ENCODE measurements at regions not wholly inside any gene's neighbourhood (a gene's known extent, or its start where the extent isn't known, plus 50 kb on each side); places are given as distances from the start of the nearest gene placed in this dataset.

- no peak for TF ChIP-seq MAX (IDR thresholded peaks at IDR 0.05; ENCODE audit: low read depth, low read length)
- no peak for DNase-seq (ENCODE audit: low read depth)
- no peak overlapping the region for H3K4me3 ChIP-seq (ENCODE audit: low read depth, low read length)
Measured at GRCh38 chr6:100175814-100176310, 181.8 kb upstream of the MCHR2 start.

GRCh38 chr6:100173211-100173610 lies 179.2 kb upstream of the MCHR2 start:
- no peak for DNase-seq (ENCODE audit: low read depth)
- TF ChIP-seq MYC (IDR thresholded peaks at IDR 0.05; ENCODE audit: low read depth, low read length) (no peak), CTCF (IDR thresholded peaks at IDR 0.05; ENCODE audit: low read depth, low read length) (no peak), MAX (IDR thresholded peaks at IDR 0.05; ENCODE audit: low read depth, low read length) (no peak), POLR2A (IDR thresholded peaks at IDR 0.05; ENCODE audit: extremely low read depth, insufficient read length) (no peak)
- no peak overlapping the region for H3K4me3 ChIP-seq (ENCODE audit: low read depth, low read length)

- TF ChIP-seq MAX (IDR thresholded peaks at IDR 0.05; ENCODE audit: low read depth, low read length), result no peak
- no peak for TF ChIP-seq MYC (IDR thresholded peaks at IDR 0.05; ENCODE audit: low read depth, low read length)
- no peak for TF ChIP-seq CTCF (IDR thresholded peaks at IDR 0.05; ENCODE audit: low read depth, low read length)
- no peak for TF ChIP-seq POLR2A (IDR thresholded peaks at IDR 0.05; ENCODE audit: extremely low read depth, insufficient read length)
- H3K4me3 ChIP-seq (ENCODE audit: low read depth, low read length), result no peak overlapping the region
- no peak for DNase-seq (ENCODE audit: low read depth)
Measured at GRCh38 chr6:100172322-100172713, 178.3 kb upstream of the MCHR2 start.

- TF ChIP-seq CTCF (IDR thresholded peaks at IDR 0.05; ENCODE audit: low read depth, low read length) (no peak), POLR2A (IDR thresholded peaks at IDR 0.05; ENCODE audit: extremely low read depth, insufficient read length) (no peak), MAX (IDR thresholded peaks at IDR 0.05; ENCODE audit: low read depth, low read length) (peak; percentile 35; the same call in 1 of the 2 replicates)
- peak; percentile 74 for DNase-seq (ENCODE audit: low read depth)
- H3K4me3 ChIP-seq (ENCODE audit: low read depth, low read length), result no peak overlapping the region
Measured at GRCh38 chr6:100171533-100172321, 177.7 kb upstream of the MCHR2 start.

- no peak for DNase-seq (ENCODE audit: low read depth)
- no peak overlapping the region for H3K4me3 ChIP-seq (ENCODE audit: low read depth, low read length)
- TF ChIP-seq MYC (IDR thresholded peaks at IDR 0.05; ENCODE audit: low read depth, low read length), result no peak
Measured at GRCh38 chr6:100168148-100168547, 174.1 kb upstream of the MCHR2 start.

GRCh38 chr6:100167585-100167984 lies 173.6 kb upstream of the MCHR2 start:
- DNase-seq (ENCODE audit: low read depth), result no peak
- no peak for TF ChIP-seq CTCF (IDR thresholded peaks at IDR 0.05; ENCODE audit: low read depth, low read length)
- no peak for TF ChIP-seq POLR2A (IDR thresholded peaks at IDR 0.05; ENCODE audit: extremely low read depth, insufficient read length)
- no peak for TF ChIP-seq MAX (IDR thresholded peaks at IDR 0.05; ENCODE audit: low read depth, low read length)
- no peak for TF ChIP-seq MYC (IDR thresholded peaks at IDR 0.05; ENCODE audit: low read depth, low read length)
- no peak overlapping the region for H3K4me3 ChIP-seq (ENCODE audit: low read depth, low read length)

Measured in NB4 (cell line).